ENCODE measurements at regions not wholly inside any gene's neighbourhood (a gene's known extent, or its start where the extent isn't known, plus 50 kb on each side); places are given as distances from the start of the nearest gene placed in this dataset.

- TF ChIP-seq CTCF (IDR thresholded peaks at IDR 0.05; ENCODE audit: extremely low read depth, insufficient read depth, missing control alignments): no peak
- DNase-seq (ENCODE audit: low spot score): no peak
- in situ Hi-C loops (cut with MboI; ENCODE audit: low pct_unique_long_range_greater_than_20kb, low sequenced_read_pairs, unreplicated experiment): no loop called here
Observed at GRCh38 chr4:59571805-59572430, 1628.2 kb upstream of the ADGRL3 start.

- in situ Hi-C loops (cut with MboI; ENCODE audit: low pct_unique_long_range_greater_than_20kb, low sequenced_read_pairs, unreplicated experiment): no loop called here
- no peak for DNase-seq (ENCODE audit: low spot score)
- no peak for TF ChIP-seq CTCF (IDR thresholded peaks at IDR 0.05; ENCODE audit: extremely low read depth, insufficient read depth, missing control alignments)
Observed at GRCh38 chr4:59583845-59584568, 1616.1 kb upstream of the ADGRL3 start.

- TF ChIP-seq CTCF (IDR thresholded peaks at IDR 0.05; ENCODE audit: extremely low read depth, insufficient read depth, missing control alignments): no peak
- in situ Hi-C loops (cut with MboI; ENCODE audit: low pct_unique_long_range_greater_than_20kb, low sequenced_read_pairs, unreplicated experiment): no loop called here
- DNase-seq (ENCODE audit: low spot score): no peak
Observed at GRCh38 chr4:59597536-59598329, 1602.4 kb upstream of the ADGRL3 start.

- no peak for TF ChIP-seq CTCF (IDR thresholded peaks at IDR 0.05; ENCODE audit: extremely low read depth, insufficient read depth, missing control alignments)
- in situ Hi-C loops (cut with MboI; ENCODE audit: low pct_unique_long_range_greater_than_20kb, low sequenced_read_pairs, unreplicated experiment): no loop called here
- no peak for DNase-seq (ENCODE audit: low spot score)
Observed at GRCh38 chr4:59598330-59598618, 1601.9 kb upstream of the ADGRL3 start.

GRCh38 chr4:59608466-59608865 is 1591.7 kb upstream of the ADGRL3 start:
- TF ChIP-seq CTCF (IDR thresholded peaks at IDR 0.05; ENCODE audit: extremely low read depth, insufficient read depth, missing control alignments): no peak
- in situ Hi-C loops (cut with MboI; ENCODE audit: low pct_unique_long_range_greater_than_20kb, low sequenced_read_pairs, unreplicated experiment): no loop called here
- DNase-seq (ENCODE audit: low spot score): no peak

GRCh38 chr4:59612235-59612634 is 1587.9 kb upstream of the ADGRL3 start:
- DNase-seq (ENCODE audit: low spot score): no peak
- TF ChIP-seq CTCF (IDR thresholded peaks at IDR 0.05; ENCODE audit: extremely low read depth, insufficient read depth, missing control alignments): no peak
- in situ Hi-C loops (cut with MboI; ENCODE audit: low pct_unique_long_range_greater_than_20kb, low sequenced_read_pairs, unreplicated experiment): no loop called here

All from GM13977 (cell line).